GM18499 (cell line): ENCODE measurements at regions not wholly inside any gene's neighbourhood (a gene's known extent, or its start where the extent isn't known, plus 50 kb on each side); places are given as distances from the start of the nearest gene placed in this dataset.

Source experiments
- ATAC-seq: cut with Tn5 transposase; IDR thresholded peaks from one replicate; pipeline ENCODE4 v1.9.1; 2021; ENCODE audit warnings: moderate number of reproducible peaks; ENCODE audit not compliant: insufficient read depth, unreplicated experiment

DNA sequence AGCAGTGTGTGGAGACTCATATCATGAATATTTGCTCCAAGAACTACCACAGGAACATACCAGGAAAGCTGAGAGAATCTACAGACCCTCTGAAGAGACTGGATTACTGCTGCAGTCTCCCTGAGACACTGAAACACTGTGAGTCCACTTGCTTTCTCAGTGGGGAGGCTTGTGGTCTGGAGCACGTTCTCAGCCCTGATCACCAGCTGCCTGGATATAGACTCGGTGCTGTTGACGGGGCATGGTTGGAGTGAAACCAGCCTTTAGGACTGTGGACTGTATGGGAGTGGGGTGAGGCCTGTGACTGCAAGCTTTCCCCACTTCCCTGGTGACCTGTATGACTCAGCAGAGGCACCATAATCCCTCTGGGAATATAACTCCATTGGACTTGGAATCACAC, 525.8 kb upstream of the FBXO33 start:
- ATAC-seq, result no peak

DNA sequence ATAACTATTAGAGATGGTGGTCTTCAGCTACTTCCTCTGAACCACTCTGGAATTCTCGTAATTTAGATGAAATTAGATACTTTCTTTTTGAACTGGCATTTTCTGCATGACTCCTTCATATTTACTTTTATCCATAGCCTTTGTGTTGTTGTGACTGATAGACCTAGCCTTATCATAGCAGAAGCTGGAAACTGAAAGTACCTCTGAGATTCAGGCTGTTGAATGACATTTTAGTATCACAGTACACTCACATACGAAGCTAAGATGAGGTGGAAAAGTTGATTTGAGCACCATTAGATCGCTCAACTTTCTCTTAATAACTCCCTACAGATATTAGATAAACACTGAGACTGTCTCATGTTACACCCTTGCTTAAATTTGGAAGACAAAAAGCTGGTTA, 525.1 kb upstream of the FBXO33 start:
- no peak for ATAC-seq

DNA sequence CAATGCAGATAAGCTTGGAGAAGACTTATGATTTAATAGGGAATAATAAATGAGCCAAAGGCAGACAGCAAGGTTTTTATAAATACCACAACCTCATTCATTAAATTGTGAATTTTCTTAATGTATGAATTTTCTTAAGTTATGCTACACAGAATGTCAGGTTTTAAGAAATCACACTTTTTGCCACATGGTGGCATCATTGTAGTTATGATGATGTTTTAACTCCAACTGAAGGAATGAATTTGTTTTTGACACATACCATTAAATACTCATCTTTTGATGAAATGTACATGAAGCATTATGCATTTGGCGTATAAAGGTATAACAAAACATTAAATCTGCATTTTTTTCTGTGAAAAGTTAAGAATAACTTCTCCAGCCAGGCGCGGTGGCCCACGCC, 524.1 kb upstream of the FBXO33 start:
- no peak for ATAC-seq

DNA sequence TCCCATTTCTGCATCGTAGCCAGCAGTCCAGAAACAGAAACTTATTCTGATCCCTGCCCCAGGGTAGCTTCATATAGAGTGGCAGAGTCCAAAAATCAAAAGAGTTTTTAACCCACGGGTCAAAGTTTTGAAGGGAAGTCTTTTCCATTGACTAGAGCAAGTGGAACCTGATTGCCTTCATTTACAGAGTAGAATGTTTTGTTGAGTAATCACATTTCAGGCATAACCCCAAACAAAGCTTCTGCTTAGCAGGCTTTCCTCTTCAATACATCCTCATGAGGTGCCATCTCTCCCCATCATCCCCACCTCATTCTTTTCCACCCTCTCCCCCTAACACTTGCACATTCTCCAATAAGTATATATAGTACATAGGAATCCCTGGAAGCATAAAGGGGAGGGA, 516.0 kb upstream of the FBXO33 start:
- ATAC-seq, result no peak

DNA sequence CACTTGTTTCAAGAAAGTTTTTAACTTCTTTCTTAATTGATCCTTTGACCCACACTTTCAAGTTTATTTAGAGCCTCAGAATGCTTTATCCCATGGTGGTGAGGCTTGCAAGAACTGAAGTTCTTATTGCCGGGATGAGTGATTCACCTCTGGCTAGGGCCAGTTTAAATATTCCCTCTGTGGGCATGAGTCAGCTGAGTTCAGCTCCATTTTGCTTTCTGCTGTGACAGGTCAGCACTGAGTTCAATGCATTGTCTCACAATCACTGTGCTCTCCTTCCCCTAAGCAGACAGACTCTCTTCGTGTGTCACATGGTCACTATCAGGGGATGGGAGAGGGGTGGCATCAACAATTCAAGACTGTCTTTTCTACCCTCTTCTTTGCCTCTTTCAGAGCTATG, 514.6 kb upstream of the FBXO33 start:
- ATAC-seq, result no peak

DNA sequence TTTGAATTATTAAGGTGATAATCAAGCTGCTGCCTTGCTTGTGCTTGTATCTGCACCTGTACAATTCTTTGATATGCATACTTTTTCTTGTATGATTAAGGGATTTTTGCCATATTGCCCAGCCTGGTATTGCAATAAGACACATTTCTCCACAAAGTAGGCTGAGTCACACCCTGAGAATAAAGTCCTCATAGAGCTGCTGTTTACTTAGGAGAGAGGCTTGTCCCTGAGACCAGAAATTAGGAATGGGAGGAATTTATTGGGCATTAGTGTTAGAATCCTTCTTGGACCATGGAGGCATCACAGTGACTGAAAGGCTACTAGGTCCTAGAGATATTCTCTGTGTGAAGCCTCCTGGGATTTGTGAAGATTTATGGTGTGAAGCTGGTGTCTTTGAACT, 506.8 kb upstream of the FBXO33 start:
- no peak for ATAC-seq

DNA sequence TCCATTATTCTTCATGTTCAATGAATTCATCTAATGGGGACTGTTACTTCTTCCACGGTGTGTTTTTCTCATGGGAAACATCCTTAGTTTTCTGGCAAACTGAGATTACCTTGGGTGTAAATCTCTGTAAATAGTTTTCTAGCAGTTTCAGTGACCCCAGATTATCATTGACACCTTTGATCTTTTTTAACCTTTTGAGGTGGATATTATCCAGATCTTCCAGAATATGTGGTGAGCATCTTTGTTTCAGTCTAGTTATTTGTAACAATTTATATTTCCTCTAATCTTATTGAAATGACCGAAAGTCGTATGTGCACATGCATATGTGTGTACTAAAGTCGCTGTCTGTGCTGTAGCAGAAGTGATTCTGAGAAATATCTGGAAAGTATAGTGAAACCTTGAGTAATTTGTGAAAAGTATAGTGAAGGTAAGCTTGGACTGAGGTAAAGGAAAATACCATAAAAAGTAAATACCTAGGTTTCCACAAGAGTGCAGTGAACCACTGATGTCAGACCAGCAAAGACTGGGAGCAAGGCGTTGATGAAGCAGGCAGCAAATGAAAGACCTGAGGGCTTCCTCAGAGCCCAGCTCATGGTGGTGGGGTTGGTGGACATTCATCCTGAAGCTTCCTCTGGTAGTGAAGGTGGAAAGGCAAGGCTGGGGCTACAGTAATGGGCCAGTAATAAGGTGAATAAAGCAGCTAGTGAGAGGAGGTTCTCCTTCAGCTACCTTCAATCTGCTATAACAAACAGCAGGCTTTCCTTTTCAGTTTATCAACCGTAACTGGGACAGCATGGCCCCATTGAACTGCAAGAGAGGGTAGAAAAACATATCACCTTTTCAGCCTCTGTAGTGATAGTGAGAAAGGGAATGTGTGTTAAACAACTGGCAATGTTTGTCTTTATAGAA, 480.2 kb upstream of the FBXO33 start:
- ATAC-seq, result peak; percentile 87

DNA sequence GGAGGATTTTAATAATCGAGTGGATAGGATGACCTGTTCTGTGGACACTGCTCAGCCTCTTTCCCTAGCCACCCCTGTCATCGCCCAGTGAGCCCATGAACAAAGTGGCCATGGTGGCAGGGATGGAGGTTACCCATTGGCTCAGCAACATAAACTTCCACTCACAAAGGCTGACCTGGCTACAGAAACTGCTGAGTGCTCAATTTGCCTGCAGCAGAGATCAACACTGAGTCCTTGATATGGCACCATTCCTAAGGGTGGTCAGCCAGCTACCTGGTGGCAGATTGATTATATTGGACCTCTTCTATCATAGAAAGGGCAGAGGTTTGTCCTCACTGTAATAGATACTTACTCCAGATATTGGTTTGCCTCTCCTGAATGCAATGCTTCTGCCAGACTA, 465.4 kb upstream of the FBXO33 start:
- ATAC-seq, result no peak

DNA sequence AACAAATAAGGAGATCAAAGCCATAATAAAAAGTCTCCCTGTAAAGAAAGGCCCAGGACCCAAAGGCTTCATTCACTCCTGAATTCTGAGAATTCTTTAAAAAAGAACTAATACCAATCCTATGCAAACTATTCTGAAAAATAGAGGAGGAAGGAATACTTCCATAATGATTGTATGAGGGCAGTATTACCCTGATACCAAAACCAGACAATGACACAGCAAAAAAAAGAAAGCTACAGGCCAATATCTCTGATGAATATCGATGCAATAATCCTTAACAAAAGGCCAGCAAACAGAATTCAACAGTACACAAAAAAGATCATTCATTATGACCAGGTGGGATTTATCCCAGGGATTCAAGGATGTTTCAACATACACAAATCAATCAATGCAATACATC, 457.8 kb upstream of the FBXO33 start:
- no peak for ATAC-seq

DNA sequence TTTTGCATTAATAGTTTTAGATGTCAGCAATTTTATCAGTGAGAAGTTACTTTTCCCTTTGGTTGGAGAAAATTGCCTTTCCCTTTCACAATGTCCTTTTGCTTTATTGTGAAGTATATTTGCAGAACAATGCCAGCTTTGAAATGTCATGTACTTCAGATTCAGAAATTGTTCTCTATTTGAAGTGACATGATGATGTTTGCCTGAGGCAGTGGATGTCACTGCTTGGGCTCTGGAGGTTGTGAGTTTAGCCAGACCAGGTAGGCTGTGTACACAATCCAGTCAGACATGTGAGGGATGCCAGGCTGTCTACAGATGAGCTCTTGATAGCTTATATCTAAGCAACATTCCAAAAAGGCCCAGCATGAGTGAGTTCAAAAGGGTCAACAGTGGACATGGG, 451.9 kb upstream of the FBXO33 start:
- no peak for ATAC-seq

DNA sequence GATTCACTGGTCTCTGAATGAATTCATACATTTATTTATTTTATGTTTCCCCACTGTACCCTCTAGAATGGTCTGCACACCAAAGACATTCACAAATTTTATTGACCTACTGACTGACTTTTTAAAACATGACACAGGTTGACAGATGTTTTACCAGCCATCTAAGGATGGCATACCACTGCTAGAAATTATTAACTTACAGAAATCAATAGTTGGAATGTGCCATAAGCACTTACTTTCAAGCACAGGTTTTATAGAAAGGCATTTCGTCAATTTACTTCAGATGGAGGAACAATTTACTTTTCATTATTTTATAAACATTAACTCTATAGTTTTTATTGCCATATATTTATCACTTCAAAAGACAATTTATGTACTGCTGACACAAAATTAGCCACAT, 448.7 kb upstream of the FBXO33 start:
- no peak for ATAC-seq

DNA sequence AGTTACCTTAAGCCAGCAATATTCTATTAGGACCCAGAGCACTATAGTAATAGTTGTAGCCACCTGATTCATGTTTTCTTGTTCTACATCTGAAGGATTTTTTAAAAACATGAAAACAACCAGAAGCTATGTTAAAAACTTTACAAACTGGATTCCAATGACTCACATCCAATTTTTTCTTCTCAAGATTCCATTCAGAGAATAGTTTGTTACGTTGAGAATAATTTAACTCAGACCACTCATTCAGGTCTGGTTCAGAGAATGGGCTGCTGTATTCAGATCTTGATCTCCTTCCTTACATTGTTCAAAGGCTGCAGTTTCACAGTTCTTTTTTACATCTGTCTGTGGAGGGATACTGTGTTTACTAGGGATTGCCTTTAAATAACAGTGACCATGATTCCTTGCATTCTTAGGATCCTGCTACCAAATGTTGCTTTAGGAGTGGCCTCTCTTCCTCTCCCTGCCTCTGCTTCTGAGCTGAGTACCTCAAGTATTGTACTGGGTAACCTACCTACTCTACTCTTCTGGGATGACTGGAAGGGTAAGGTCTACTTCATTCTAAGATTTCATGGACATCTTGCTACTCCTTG, 448.0 kb upstream of the FBXO33 start:
- ATAC-seq, result no peak

DNA sequence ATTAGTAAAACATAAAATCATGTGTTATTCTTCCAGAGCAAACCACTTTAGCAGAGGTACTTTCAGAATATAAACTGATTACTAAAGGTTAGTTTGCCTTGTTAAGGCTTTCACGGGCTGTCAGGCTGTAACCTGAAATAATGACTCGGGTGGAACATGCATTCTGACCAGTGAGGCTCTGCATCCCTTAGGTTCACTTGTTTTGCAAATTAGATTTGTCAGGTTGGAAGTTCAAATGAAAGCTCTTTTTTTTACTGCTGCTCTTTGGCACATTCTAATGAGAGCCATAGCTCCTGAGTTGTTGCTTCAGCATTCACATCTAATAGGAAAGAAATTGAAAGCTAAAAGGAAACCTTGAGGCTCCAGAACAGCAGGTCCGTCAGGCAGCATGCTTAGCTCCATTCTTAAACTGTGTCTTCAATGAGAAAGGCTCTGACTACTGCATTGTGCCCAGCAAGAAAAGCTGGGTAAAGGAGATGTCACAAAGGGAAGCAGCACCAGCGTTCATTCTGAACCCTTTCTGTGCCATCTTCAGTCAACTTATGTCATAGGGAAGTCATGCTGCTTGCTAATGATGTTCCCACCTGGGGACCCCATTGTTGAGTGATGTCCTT, 445.5 kb upstream of the FBXO33 start:
- no peak for ATAC-seq

DNA sequence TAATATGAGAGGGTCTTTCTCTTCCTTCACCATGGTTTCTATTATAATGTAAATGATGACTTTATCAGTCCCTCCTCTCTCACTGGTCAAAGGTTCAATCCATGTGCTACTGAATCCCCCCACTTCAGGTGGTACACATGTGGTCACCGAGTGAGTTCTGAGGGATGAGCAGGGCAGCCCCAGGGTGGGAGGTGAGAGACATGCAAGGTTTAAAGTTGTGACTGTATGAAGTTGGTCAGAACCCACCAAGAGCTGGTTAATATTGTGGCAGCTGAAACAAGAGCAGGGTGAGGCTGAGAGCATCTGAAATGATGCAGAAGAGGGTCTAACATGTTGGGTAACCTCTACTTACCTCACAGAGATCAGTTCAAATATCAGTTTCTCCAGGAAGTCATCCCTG, 444.7 kb upstream of the FBXO33 start:
- no peak for ATAC-seq

DNA sequence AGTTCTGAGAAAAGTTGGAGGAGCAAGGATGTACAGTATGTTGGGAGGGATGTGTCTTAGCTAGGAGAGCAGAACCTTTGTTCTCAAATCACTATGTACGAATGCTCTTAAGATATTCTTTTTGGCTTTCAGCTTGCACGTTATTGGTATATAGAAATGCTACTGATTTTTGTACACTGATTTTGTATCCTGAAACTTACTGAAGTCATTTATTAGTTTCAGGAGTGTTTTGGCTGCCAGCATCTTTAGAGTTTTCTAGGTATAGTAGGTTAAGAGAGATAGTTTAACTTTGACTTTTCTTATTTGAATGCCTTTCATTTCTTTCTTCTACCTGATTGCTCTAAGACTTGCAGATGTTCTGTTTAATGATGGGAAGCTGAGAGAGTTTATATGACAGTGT, 442.8 kb upstream of the FBXO33 start:
- no peak for ATAC-seq

DNA sequence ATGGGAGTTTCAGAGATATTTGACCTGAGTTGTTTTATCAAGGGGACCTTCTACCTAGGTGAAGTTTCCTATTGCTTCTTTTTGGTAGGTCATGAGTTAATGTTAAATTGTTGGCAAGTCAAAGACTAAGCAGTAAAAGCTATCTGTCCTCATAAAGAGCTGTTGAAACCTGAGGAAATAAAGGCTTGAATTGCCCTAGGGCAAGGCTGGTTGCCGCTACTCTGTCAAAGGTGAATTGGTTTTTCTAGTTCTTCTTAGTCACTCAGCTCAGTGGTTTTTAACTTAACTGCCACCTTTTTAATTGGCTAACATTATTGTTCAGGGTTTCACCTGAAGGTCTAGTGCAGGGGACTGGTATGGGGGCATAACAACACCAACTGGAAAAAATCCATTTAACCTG, 441.6 kb upstream of the FBXO33 start:
- ATAC-seq, result no peak

DNA sequence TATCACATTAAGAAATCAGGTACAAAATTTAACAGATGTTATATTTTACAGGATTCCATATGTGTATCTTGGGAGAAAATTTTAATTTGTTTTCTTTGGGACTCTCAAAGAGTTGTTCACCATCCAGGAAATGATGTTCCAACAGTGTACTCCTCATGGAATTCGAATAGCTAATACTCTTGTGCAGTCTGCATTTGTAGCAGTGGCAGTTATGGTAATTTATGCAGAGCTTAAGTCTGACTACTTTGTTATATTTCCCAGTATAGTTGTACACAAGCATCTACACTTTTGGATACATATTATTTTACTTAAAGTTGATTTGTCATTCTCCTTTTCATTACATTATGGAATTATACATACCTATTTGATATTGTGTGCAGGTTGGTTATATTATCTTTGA, 436.7 kb upstream of the FBXO33 start:
- ATAC-seq, result no peak

DNA sequence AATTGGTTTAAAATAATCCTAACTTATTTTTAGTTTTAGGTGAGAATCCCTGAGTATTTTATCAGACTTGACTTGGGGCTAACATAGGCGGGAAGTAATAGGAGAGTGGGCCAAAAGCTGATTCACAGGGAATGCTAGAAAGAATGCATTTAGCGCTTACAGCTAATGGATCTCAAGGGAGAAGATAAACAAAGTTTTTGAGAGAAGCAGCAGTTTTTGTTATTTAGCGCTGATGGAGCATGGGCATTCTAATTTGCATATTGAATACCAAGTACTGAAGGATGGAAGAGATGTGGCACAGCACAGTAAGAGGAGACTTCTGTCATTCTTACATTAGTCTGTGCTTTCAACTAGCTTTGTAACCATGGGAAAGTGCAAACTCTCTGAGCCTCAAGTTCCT, 436.0 kb upstream of the FBXO33 start:
- no peak for ATAC-seq

DNA sequence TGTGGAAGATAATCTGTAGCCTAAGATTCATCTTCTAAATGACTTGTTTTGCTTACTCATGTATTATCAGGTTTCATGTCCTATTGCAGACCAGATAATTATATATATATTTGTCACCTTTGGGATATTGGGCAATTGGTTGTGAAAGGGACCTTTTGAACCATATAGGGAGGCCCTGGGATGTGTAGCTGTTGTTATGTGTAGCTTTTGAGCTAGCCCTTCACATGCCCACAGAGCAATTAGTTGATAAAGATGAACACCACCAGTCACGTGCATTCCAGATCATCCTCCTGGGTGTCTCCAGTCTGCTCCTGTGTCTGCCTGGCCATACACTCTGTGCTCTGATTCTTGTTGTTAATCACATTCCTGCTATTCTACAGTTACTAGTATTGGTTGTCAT, 431.2 kb upstream of the FBXO33 start:
- no peak for ATAC-seq

DNA sequence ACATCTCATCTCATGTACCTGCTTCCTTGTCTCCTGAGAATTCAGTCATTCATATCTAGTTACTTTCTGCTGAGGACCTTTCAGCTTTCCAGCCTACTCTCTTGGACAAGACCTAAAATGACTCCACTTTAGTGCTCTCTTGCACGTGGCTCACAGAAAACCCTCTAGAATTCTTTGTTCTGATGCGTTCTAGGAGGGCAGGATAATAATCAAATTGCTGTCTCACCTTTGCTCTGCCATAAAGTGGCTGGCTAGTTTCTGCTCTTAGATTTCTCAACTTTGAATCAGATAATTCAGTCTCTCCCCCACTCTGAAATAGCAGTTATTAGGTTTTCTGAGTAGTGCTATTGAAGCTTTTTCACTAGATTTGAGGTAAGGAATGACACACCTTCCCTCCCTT, 429.5 kb upstream of the FBXO33 start:
- ATAC-seq, result no peak

DNA sequence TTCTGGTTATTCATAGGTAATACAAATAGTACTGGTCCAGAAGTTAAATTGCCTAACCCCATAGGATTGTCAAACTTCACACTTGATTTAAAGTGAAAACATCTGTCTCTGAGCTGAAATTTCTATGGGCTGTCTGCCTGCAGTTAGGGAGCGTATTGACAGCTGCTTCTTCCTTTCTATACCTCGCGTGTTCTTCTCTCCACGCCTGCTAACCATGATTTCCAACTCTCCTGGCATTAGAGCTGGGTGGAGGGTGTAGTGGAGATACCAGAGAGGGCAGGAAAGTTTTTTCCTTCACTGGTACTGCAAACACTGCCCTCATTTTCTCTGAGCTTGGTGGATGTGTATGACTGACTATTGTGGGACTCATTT, 429.0 kb upstream of the FBXO33 start:
- no peak for ATAC-seq
